GM12873 (cell line): ENCODE measurements at regions not wholly inside any gene's neighbourhood (a gene's known extent, or its start where the extent isn't known, plus 50 kb on each side); places are given as distances from the start of the nearest gene placed in this dataset.

Experiments used
- TF ChIP-seq, protein P1 (sequence below): IDR thresholded peaks from 2 replicates; pipeline ENCODE4 v1.5.1; 2012; ENCODE audit warnings: low read depth, mild to moderate bottlenecking, moderate library complexity, low read length, control low read depth; ENCODE audit not compliant: insufficient read depth; ENCODE audit errors: missing control alignments

DNA sequence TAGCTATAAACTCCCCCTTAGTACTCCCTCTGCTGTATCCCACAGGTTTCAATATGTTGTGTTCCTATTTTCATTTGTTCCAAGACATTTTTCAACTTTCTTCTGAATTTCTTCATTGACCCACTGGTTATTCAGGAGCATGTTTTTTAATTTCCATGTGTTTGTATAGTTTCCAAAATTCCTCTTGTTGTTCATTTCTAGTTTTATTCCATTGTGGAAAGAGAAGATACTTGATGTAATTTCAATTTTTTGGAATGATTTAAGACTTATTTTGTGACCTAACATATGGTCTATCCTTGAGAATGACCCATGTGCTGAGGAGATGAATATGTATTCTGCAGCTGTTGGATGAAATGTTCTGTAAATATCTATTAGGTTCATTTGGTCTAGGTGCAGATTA, 497.2 kb downstream of the BCKDHB start:
- TF ChIP-seq, protein P1, sequence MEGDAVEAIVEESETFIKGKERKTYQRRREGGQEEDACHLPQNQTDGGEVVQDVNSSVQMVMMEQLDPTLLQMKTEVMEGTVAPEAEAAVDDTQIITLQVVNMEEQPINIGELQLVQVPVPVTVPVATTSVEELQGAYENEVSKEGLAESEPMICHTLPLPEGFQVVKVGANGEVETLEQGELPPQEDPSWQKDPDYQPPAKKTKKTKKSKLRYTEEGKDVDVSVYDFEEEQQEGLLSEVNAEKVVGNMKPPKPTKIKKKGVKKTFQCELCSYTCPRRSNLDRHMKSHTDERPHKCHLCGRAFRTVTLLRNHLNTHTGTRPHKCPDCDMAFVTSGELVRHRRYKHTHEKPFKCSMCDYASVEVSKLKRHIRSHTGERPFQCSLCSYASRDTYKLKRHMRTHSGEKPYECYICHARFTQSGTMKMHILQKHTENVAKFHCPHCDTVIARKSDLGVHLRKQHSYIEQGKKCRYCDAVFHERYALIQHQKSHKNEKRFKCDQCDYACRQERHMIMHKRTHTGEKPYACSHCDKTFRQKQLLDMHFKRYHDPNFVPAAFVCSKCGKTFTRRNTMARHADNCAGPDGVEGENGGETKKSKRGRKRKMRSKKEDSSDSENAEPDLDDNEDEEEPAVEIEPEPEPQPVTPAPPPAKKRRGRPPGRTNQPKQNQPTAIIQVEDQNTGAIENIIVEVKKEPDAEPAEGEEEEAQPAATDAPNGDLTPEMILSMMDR = no peak

- TF ChIP-seq, protein P1 = no peak
Measured at GRCh38 chr6:80594461-80594860, 488.0 kb downstream of the BCKDHB start.

- TF ChIP-seq, protein P1 = no peak
Measured at GRCh38 chr6:80592436-80592835, 486.0 kb downstream of the BCKDHB start.

DNA sequence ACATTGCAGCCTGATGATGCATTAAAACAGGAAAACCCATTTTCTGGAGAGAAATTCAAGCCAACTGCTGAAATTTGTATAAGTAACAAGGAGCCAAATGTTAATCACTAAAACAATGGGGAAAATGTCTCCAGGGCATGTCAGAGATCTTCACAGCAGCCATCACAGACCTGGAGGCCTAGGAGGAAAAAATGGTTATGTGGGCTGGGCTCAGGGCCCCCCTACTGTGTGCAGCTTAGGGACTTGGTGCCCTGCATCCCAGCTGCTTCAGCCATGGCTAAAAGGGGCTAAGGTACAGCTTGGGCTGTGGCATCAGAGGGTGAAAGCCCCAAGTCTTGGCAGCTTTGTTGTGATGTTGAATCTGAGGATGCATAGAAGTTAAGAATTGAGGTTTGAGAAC, 479.8 kb downstream of the BCKDHB start:
- TF ChIP-seq, protein P1 = no peak

GRCh38 chr6:80579391-80580023, 473.0 kb downstream of the BCKDHB start:
- TF ChIP-seq, protein P1 = no peak

- TF ChIP-seq, protein P1 = no peak
Measured at GRCh38 chr6:80566361-80566760, 459.9 kb downstream of the BCKDHB start.

DNA sequence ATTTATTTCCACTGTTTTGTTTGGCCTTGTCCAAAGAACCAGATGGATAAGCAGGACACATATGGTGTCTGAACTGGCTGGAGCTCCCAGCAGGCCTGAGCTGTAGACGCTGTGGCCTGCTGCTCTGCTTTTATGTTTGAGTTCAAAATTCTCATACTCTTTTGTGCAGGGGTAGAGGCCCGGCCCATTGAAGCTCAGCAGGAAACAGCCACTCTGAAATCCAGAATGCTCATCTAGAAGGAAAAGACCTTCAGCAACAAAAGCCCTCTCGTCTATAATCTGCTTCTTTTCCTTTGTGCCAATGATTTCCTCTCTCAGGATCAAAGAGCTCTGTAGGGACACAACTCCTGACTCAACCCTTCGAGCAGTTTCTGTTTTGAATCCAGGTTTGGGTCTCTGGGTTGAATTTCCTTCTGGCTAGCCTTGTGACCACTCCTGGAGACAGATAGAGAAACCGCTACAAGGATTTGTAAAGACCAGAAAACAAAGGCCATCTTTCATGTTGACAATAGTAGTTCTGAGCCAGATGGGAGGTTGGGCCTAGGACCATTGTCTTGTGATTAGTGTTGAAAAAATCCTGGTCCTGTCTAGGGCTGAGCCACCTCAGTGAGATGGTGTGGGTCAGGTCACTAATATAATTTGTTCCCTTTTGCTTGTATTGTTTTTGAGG, 446.7 kb downstream of the BCKDHB start:
- TF ChIP-seq, protein P1 = no peak
